Stimulated activated CD4-positive, alpha-beta T cell treated with anti-CD3 and anti-CD28 coated beads, Interleukin-1b, Interleukin-23, amount 100 ng/mL, for 1 hour (primary cell): ENCODE measurements at regions not wholly inside any gene's neighbourhood (a gene's known extent, or its start where the extent isn't known, plus 50 kb on each side); places are given as distances from the start of the nearest gene placed in this dataset.

Experiments used
- DNase-seq, 2 donors: peaks; one replicate each; pipeline ENCODE4 v3.0.0-alpha.2; 2020; ENCODE audit warnings: low read depth in 2 of 2

DNA sequence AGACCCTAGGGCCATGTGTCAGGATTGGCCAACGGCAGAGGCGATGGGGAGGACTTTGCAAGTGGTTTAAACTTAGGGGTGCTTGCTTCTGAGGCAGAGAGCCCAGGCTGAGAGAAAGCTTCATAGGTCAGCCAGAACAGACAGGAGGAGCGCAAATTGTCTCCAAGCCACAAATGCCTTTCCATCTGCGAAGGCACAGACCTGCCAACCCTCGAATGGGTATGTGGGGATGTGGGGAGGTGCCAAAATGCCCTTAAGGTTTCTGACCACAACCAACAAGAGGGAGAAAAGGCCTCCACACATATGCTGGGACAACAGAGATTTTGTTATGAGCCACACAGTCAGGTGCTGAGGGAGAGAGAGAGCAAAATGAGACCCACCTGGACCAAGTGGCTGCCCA lies 283.6 kb downstream of the CYP26B1 start:
- no peak for DNase-seq

DNA sequence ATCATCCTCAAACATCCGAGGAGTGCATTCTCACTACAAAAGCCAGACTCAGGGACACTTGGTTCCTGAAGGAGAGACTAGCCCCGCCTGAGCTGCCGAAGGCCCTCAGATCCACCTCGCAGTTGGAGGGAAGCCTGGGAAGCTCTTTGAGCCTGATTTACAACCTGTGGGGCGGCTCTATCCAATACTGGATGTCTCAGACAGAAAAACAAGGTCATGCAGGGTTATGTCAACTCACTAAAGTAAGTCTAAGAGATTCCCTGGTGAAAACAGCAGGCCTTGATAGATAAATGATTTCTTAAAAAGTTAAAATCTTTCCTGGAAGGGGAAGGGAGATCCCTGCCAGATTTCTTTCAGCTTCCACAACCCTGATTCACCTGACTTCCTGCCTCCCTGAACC lies 284.3 kb downstream of the CYP26B1 start:
- no peak for DNase-seq

DNA sequence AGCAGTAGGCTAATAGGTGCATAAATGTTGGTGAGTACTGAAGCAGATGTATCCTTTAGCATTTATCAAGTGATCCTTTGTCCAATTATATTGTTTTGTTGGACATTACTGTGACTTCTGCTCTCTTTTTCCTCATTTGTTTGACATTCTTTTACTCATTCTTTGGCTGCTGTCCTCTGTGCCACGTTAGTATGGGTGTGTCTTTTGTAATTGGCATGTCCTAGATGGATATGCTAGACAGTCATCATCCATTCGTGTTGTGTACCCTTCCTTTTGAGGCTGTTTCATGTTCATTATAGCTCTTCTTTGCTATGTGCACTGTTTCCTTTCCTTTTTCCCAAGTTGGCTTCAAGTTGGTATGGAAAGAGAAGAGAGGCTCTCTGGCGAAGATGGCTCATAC lies 284.7 kb downstream of the CYP26B1 start:
- DNase-seq: no peak

DNA sequence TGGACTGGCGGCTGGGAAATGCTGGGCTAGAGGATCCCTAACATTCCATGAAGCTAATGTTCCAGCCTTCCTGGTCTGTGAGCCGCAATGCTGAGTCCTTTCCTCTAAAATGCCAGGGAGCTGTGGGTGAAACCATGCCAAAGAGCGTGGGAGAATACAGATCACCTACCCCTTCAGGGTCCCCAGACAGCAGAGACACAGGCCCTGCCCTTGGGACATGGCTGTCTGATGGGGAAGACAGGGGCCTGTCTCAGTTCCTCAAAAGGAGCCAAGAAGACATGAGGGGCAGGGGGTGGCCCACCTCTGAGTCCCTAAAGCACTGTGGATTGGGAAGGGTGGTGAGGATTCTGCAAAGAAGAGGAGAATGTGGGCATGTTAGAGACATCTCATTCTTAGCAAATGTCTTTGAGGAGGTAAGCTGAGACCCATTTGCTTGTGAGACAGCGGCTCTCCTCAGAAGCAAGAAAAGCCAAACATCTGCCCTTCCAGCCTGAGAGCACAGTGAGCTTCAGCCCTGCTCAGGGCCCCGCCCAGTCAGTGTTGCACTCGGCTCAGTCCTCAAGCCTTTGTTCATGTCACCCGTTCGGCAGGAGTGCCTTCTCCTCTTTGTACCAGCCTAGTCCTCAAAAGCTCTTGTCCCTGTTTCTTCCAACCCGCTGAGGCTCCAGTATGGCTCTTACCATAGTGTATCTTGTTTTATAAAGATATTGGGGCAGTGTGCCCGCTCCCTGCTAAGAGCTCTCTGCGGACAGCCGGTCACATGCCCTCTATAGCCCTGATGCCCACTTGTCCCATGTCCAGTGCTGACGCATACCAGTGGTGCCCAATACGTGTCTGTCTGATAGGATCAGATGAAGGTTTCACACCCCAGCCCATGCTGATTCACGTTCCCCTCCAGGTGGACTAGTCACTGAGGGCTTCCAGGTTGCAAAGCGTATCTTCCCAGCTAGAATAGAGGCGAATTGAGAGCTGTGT lies 286.2 kb downstream of the CYP26B1 start:
- no peak for DNase-seq

DNA sequence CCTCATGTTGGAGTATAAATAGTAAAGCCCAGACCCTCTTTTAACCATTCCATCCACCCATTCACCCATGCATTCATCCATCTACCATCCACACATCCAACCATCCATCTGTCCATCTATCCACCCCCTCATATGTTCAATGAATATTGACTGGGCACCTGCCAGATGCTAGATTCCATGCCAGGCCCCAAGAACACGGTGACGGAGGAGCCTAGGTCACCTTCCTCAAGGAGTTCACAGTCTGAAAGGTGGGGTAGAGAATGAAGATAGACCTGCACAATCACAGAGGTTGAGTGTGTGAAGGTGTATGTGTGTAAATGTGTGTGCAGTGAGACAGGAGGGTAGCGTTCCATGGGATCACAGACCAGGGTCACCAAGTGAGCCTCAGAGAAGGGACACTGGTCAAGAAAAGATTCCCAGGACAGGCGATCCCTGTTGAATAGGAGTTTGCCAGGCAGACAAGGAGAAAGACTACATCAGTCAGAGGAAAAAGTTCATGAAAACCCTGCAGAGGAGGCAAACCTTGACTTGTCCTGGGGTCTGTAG lies 287.2 kb downstream of the CYP26B1 start:
- no peak for DNase-seq

DNA sequence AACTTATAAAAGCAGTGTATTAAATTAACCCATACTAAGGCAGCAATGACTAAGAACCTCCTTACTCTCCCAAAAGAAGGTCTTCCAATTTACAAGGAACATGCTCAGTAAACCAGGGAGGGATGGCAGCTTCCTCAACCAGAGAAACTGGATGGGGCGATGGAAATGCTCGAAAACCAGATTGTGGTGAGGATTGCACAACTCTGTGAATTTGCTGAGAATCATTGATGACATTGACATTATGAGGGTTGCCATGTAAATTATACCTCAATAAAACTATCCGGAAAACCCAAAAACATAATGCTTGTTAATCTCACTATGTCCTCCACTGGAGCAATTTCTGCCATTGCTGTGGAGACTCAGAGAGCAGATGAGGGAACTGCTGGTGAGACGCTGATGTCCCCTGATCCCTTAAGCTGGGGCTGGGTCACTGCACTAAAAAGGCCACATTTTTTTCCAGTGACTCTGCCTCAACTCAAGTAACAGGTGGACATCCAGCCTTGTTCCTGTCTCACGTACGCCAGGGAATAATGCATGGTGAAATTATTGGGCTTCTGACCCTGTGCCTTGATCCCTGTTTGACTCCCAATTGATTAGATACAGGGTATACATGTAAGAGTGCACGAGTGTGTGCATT lies 288.3 kb downstream of the CYP26B1 start:
- DNase-seq: no peak

DNA sequence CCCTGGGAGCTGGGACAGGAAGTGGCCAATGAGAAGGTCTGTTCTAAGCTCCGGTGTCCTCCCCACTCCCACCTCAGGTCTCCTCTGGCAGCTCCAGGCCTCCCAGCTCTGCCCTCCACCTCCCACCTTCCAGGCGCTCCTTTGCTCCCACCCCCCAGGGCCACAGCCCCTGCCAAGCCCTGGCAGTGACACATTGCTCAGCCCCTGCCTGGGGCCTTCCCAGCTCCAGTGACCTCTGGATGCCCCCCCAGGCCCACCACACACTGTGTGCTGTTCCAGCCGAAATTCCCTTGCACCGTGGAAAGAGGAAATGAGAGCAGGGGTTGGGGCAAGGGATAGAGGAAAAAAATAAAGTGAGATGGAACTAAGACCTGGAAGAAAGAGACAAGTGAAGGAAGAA lies 289.6 kb downstream of the CYP26B1 start:
- DNase-seq: no peak

DNA sequence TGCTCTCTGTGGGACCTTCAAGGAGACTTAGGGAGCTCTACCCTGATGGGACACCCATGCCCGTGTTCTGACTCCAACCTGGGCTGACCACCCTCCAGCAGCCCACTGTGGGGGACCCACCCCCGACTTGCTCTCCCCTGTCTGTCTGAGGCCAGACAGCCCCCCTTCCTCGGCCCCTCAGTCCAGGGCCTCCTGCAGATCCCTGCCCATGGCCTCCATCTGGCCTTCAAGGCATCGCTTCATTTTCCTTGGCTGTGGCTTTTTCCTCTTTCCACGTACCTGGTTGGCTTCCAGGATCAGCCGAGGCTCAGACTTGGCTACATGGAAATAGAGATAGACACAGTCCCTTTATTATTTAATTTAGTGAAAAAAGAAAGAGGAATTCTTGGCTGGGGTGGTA lies 290.0 kb downstream of the CYP26B1 start:
- no peak for DNase-seq

DNA sequence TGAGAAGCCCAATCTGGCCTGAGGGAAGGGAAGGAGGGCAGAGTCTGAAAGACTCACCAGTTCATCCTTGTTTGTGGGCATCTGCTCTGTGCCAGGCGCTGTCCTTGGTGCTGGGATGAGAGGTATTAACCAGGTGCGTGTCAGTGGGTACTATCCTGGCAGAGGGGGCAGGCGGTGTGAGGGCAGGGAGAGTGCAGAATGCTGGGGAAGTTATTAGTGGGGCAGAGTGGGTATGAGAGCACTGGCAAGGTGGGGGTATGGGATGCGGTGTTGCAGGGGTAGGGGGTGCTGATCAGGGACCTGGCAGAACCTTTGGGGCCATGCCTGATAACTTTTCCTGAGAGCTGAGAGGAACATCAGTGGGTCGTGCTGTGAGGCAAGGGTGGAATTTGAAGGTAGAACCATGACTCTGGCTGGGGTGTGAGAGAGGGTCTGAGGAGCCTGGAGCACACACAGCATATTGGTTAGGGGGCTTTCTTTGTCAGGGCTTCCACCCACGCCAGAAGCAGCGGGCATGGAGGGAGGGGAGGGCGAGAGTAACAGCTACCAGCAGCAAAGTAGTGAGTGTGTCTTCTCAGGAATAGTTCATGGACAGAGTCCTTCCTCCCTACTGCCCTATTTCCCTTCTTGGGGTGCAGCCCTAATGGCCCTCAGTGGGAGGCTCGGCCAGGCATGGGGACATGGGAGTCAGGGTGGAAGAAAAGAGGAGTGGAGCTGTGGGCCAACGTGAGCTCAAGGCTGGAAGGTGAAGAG lies 290.7 kb downstream of the CYP26B1 start:
- DNase-seq: no peak

DNA sequence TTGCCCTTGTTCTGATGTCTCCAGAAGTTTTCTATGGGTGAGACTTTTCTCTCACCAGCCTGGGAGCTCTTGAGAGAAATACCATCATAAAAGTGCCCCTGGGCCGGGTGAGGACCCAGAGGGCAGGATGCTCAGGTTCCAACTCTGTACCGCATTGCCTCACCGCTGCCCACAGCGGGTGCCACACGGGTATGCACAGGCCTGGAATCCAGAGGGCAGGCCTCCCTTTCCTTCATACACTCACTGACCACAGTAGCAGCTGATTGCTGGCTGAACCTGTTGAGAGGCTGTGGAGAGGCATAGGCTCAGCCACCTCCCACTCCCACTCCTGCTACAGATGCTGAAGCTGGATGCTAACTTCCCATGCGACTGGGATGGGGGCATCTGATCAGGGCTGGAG lies 293.8 kb downstream of the CYP26B1 start:
- no peak for DNase-seq

DNA sequence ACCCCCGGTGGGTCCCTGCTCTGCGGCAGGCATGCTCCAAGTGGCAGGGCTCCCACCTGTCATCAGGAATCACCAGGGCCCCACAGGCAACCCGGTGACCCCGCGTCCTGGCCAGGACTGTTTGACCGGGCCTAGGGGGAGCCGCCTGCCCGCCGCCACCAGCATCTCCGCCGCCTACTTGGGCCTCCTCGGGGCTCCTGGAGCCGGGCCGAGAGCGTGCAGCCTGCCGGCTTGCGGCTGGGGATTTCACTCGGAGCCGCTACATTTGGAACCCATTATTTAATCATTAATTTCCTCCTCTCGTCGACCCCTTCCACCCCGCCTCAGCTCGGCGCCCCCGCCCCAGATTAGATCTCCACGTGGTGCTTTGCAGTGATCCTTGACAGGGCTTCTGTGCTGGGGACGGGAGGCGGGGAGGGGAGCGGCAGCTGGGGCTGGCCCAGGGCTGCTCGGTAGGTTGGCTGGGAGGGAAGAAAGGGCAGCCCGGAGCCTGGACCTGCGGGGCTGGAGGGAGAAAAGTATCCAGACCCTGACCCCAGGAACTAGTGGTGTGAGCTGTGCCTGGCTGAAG lies 295.4 kb downstream of the CYP26B1 start:
- no peak for DNase-seq

DNA sequence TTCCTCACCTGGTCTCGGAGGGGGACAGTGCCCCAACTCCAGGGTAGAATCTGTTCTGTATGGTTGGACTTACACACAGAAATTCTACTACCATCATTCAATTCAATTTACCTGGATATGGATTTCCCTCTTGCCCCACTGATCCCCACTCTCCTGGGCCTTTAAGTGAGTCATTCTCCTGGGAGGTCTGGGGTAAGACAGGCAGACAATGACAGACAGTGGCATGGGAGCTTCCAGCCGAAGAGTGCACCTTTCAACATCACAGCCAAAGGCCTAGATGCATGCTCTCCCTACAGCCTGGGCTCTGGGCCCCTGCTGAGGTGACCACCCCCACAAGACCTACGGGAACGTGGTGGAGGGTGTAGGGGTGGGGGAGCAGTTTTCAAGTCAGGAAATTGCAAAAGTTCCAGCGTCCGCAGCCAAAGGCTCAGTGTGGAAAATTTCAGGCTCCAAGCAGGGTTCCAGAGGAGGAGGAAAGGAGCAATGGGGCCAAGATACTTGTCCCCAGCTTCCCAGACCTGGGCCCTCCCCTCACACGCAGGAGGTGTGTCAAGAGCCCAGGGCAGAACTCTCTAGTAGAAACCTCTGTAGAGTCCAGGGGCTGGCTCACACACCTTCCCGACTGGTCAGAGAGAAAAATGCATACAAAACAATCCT lies 296.4 kb downstream of the CYP26B1 start:
- DNase-seq: no peak

DNA sequence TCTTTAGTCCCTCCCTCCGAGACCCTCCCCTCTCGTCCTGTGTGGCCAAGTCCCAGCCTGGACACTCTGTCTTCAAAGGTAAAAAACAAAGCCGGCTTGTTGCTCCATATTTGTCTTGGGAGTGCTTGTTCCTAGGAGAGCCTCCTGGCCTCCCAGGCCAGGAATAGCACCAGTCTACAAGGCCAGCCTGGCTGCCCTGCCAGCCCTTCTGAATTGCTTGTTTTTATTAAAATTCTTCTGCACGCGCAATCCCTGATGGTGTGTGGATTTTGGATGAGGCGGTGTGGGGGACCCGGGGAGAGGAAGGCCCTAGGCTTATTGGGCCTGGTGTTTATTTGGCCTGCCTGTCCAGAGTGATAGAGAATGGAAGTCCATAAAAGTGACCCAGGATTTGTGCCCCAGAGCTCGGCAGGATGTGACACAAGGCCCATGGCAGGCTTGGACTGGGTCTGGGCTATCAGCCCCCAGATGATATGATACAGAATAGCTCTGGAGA lies 297.3 kb downstream of the CYP26B1 start:
- no peak for DNase-seq

DNA sequence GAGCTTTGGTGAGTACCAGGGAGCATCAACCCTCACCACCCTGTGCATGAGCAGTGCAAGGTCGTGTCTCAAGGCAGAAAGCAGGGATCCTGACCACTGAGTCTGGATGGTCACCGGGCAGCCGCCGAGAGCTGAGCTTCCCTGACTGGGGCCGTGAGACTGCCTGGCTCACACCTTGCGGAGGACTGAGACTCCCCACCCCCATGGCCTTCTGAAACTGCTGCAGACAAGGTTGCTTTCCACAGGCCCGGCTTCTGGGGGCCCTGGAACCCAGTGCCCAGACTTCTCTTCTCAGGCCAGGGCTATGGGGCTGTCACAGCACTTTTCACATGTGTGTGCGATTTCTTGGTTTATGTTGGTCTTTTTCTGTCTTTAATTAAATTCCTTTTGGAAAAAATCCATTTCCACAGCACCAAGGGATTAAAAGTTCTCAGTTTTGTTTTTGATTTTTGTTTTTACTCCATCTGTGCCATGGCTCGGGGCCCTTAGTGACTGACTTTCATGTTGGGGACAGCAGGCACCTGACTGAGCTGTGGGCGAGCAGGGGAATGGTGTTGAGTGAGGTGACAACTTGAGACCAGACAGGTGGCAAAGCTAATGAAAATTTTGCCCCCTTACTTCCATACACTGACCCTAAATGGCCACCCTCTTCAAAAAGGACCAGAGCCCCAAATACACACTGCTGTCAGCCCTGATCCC lies 297.9 kb downstream of the CYP26B1 start:
- DNase-seq: no peak

DNA sequence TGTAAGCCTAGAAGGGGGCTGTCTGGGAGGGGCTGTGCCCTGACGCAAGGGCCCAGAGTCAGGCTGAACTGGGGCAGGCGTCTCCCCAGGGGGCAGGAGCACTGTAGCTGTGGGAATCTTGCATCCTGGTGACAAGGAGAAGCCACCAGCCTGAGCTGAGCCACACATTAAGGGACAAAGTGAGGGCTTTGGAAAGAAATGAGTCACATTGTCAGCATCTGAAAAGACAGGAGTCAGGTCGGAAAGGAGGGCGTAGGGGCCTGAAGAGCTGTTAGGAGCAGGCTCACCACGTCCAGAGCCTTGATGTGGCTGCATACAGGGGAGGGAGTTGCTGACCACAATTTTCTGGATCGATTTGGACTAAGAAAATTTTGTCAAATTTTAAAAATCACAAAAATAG lies 298.6 kb downstream of the CYP26B1 start:
- no peak for DNase-seq

DNA sequence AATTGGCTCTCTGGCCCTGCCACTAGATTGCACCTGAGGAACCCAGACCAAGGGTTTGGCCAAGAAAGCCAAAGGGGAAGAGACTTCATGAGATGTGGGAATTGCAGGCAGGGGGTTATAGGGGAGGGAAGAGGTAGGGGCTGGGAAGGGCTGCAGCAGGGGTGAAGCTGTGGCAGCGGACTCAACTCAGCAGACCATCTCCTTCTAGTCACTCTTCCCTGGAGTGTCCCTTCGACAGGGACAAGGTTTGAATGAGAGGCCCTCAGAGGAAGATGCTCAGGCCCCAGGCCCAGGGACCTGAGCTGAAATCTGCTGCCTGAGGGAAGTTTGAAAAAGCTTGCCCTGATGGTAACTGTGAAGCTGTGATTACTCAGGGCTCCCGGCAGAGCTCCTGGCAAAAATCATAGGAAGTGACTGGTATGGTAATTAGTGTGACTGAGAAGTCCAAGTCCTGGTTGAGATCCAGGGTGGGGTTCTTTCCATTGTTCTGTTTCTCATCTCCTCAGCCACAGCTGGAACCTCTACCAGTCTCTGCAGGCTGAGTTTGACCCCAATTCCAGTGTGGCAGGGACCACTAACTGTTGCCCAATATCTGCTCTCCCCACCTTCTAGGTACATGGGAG lies 300.9 kb downstream of the CYP26B1 start:
- no peak for DNase-seq

DNA sequence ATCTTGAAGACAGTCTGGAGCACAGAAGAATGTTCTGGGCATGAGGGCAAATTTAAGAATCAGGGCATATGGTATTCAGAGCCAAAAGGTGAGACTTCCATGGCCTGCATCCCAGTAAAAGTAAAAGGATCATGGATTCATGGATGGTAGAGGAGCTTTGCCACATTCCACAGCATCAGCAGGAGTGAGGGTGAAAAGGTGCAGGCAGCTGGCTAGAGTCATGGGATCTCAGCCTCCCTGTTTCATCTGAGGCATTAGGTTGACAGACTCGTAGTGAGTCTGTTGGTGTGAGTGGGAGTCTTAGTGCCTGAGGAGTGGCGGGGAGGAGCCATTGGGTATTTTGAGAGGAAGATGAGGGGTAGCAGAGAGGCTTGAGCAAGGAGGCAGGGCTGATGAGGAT lies 301.6 kb downstream of the CYP26B1 start:
- DNase-seq: no peak

DNA sequence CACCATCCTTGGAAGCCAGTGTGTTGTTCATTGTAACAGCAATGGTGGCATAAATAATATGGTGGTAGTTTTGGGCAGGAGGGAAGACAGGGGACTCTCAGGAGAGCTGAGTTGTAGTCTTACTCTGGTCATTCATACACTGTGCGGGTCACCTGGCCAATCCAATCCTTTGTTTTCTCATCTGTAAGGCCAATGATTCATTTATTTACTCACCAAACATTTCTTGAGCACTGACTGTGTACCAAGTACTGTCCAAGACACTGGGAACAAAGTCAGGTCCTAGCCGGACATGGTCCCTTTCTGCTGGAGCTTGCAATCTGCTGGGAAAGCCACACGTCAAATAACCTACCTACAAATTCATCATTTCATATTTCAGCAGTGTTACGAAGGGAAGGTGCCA lies 302.7 kb downstream of the CYP26B1 start:
- DNase-seq: no peak

DNA sequence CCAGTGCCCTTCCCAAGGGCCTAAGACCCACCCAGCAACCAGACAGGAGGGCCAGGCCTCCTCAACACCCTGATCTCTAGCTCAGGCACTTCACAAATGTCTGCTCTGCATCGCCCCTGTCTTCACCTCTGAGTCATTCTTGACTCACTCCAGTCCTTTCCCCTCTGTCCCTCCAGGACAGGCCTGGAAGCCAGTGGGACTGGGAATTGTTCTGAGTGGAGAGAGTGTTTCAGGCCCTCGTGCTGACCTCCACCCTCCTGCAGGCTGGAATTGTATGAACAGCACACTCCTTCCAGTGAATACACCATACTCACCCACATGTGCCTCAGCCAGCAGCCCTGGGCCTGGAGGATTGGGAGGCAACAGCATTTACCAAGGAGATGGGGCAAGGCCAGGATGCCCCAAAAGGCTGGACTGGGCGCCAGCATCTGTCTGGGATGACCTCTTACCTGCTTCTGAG lies 304.2 kb downstream of the CYP26B1 start:
- DNase-seq: no peak

DNA sequence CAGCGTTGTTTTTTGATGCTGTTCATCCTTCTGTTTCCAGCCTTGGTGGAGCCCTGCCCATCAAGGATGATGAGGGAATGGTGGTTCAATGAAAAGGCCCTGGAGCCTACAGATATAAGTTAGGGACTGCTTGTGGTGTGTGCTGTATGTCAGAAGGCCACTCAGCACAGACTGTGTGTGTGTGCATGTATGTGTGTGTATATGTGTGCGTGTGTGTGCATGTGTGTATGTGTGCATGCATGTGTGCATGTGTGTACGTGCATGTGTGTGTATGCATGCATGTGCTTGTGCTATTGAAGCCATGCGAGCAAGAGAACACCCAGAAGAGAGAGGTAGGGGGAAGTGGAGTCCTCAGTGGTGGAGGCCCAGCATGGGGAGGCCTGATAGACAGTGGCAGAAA lies 304.9 kb downstream of the CYP26B1 start:
- no peak for DNase-seq
